GM12878 (cell line): ENCODE measurements at regions not wholly inside any gene's neighbourhood (a gene's known extent, or its start where the extent isn't known, plus 50 kb on each side); places are given as distances from the start of the nearest gene placed in this dataset.

Source experiments
- ATAC-seq: fragments of 200-7000 bp; cut with Tn5 transposase; 3 replicates; pipeline ENCODE4 v1.9.1; 2020; ENCODE audit warnings: mild to moderate bottlenecking, moderate library complexity
- BruUV-seq: library from RNA; stranded (reverse); fragments of 400-500 nt; replicated peaks from 2 replicates; lab custom pipeline; 2021; lab: Mats Ljungman, UMichigan
- CTCF ChIA-PET: fragments of 300-600 bp; sonication (Branson Sonifier 250); formaldehyde crosslinking; extraction: SDS; loops from one replicate; lab custom pipeline; 2021; ENCODE audit warnings: inconsistent platforms; lab: Yijun Ruan, JAX
- POLR2A ChIA-PET: fragments of 350-600 bp; formaldehyde crosslinking; extraction: SDS; loops from one replicate; lab custom pipeline; 2021; ENCODE audit warnings: inconsistent platforms; lab: Charles Lee
- RAD21 ChIA-PET: fragments of 300-600 bp; sonication (Branson Sonifier 250); formaldehyde crosslinking; loops from one replicate; lab custom pipeline; 2023; ENCODE audit warnings: antibody characterized with exemption; ENCODE audit not compliant: unreplicated experiment; lab: Charles Lee
- SMC1A ChIA-PET: fragments of 300-600 bp; sonication (Branson Sonifier 250); formaldehyde crosslinking; loops from one replicate; lab custom pipeline; 2023; ENCODE audit not compliant: unreplicated experiment, uncharacterized antibody; lab: Charles Lee
- DNase-seq: peaks from one replicate; pipeline ENCODE4 v3.0.0-alpha.2; 2011; ENCODE audit warnings: low read depth, low spot score
- FAIRE-seq: peaks from 3 replicates; lab custom pipeline; 2011; peaks lifted over from hg19 to GRCh38; lab: Jason Lieb, UNC
- H2AFZ ChIP-seq: 2 replicates; pipeline ENCODE4 v1.6.0; 2011; ENCODE audit warnings: low read depth, low read length, control low read depth; ENCODE audit not compliant: control insufficient read depth
- H3K27ac ChIP-seq: 2 replicates; pipeline ENCODE4 v1.5.1; 2011; ENCODE audit warnings: control low read depth; ENCODE audit not compliant: control insufficient read depth, insufficient read depth
- H3K27me3 ChIP-seq, 2 experiments: replicated peaks in 1 of 2; 2 replicates each; pipeline versions ENCODE4 v1.6.0 to v1.6.1; 2011; ENCODE audit warnings: low read length in 1 of 2; ENCODE audit not compliant: control insufficient read depth in 2 of 2, insufficient read depth in 2 of 2
- H3K36me3 ChIP-seq, 2 experiments: 2 replicates each; pipeline ENCODE4 v1.5.1; 2011; ENCODE audit warnings: low read length in 1 of 2; ENCODE audit not compliant: control insufficient read depth in 2 of 2, insufficient read depth in 2 of 2
- H3K4me1 ChIP-seq: 2 replicates; pipeline ENCODE4 v1.6.1; 2011; ENCODE audit warnings: mild to moderate bottlenecking, low read length, moderate library complexity, mixed read lengths; ENCODE audit not compliant: control insufficient read depth, insufficient read depth
- H3K4me2 ChIP-seq: 2 replicates; pipeline ENCODE4 v1.6.0; 2011; ENCODE audit warnings: control low read depth; ENCODE audit not compliant: control insufficient read depth, insufficient read depth
- H3K4me3 ChIP-seq: fragments of 200-600 bp; sonication (generic); 2 replicates; pipeline ENCODE4 v1.5.1; 2016
- H3K79me2 ChIP-seq: 2 replicates; pipeline ENCODE4 v1.6.0; 2011; ENCODE audit warnings: low read length; ENCODE audit not compliant: control insufficient read depth, insufficient read depth
- H3K9ac ChIP-seq: 2 replicates; pipeline ENCODE4 v1.8.0; 2011; ENCODE audit warnings: low read length, control low read depth, mixed read lengths; ENCODE audit not compliant: control insufficient read depth, insufficient read depth
- H3K9me3 ChIP-seq: replicated peaks from 3 replicates; pipeline ENCODE4 v1.5.1; 2011; ENCODE audit warnings: mild to moderate bottlenecking, low read length; ENCODE audit not compliant: control insufficient read depth, insufficient read depth
- H4K20me1 ChIP-seq: 2 replicates; pipeline ENCODE4 v1.6.0; 2011; ENCODE audit not compliant: control insufficient read depth, insufficient read depth
- ATF2 ChIP-seq: IDR thresholded peaks from 2 replicates; pipeline ENCODE4 v1.6.1; 2012; ENCODE audit warnings: low read length, inconsistent platforms
- BCL11A ChIP-seq: IDR thresholded peaks from 2 replicates; pipeline ENCODE4 v1.6.1; 2011; ENCODE audit warnings: low read depth, low read length
- BMI1 ChIP-seq: fragments of 450-650 bp; IDR thresholded peaks from 2 replicates; pipeline ENCODE4 v1.6.1; 2016; ENCODE audit warnings: mild to moderate bottlenecking, moderate library complexity, borderline replicate concordance
- CBFB ChIP-seq: IDR thresholded peaks from 2 replicates; pipeline ENCODE4 v1.6.1; 2016; ENCODE audit warnings: antibody characterized with exemption, low read depth
- IKZF1 ChIP-seq: fragments of 450-650 bp; conservative IDR thresholded peaks from 2 replicates; pipeline ENCODE4 v1.6.1; 2017; ENCODE audit warnings: antibody characterized with exemption, mild to moderate bottlenecking
- KDM1A ChIP-seq: fragments of 200-600 bp; sonication (generic); IDR thresholded peaks from 2 replicates; pipeline ENCODE4 v1.6.1; 2016; ENCODE audit warnings: borderline replicate concordance
- MYC ChIP-seq: IDR thresholded peaks from 2 replicates; pipeline ENCODE4 v1.6.1; 2011; ENCODE audit warnings: mild to moderate bottlenecking, low read length, moderate library complexity, inconsistent platforms; ENCODE audit not compliant: insufficient read depth, insufficient replicate concordance, insufficient read length, severe bottlenecking
- NFYA ChIP-seq: IDR thresholded peaks from 2 replicates; pipeline ENCODE4 v1.6.1; 2011; ENCODE audit warnings: low read depth, mild to moderate bottlenecking, low read length, improper control_type of control experiment, borderline replicate concordance
- PRDM15 ChIP-seq: fragments of 450-650 bp; formaldehyde crosslinking; IDR thresholded peaks from 2 replicates; pipeline ENCODE4 v1.4.0; 2020; ENCODE audit warnings: mild to moderate bottlenecking, moderate library complexity
- RUNX3 ChIP-seq: IDR thresholded peaks from 2 replicates; pipeline ENCODE4 v1.6.1; 2012; ENCODE audit warnings: low read length, inconsistent platforms
- SKIL ChIP-seq: fragments of 450-650 bp; IDR thresholded peaks from 2 replicates; pipeline ENCODE4 v1.6.1; 2017; ENCODE audit warnings: mild to moderate bottlenecking, low read depth, inconsistent platforms; ENCODE audit not compliant: poor library complexity, severe bottlenecking
- SMAD5 ChIP-seq: IDR thresholded peaks from 2 replicates; pipeline ENCODE4 v1.6.1; 2016; ENCODE audit warnings: antibody characterized with exemption, low read depth
- SMARCA5 ChIP-seq: fragments of 450-650 bp; IDR thresholded peaks from 2 replicates; pipeline ENCODE4 v1.6.1; 2017; ENCODE audit warnings: mild to moderate bottlenecking
- SRF ChIP-seq, 2 experiments: IDR thresholded peaks; 2 replicates each; pipeline ENCODE4 v1.6.1; 2011; ENCODE audit warnings: low read depth in 2 of 2, low read length in 2 of 2, mild to moderate bottlenecking in 1 of 2, moderate library complexity in 1 of 2
- SUPT20H ChIP-seq: IDR thresholded peaks from 2 replicates; pipeline ENCODE4 v1.6.1; 2011; ENCODE audit warnings: low read depth, mild to moderate bottlenecking, low read length, moderate library complexity, borderline replicate concordance; ENCODE audit not compliant: control insufficient read depth
- TCF3 ChIP-seq: IDR thresholded peaks from 2 replicates; pipeline ENCODE4 v1.6.1; 2012; ENCODE audit warnings: low read depth, mild to moderate bottlenecking, low read length, borderline replicate concordance; ENCODE audit not compliant: insufficient read depth
- ZBED1 ChIP-seq: IDR thresholded peaks from 2 replicates; pipeline ENCODE4 v1.6.1; 2016; ENCODE audit warnings: borderline replicate concordance
- ZZZ3 ChIP-seq: IDR thresholded peaks from 2 replicates; pipeline ENCODE4 v1.6.1; 2011; ENCODE audit warnings: low read depth; ENCODE audit not compliant: control insufficient read depth, insufficient read length
- WGBS: methylation state at CpG from one replicate; pipeline ENCODE4 v1.1.6; 2016; ENCODE audit warnings: low lambda C conversion rate; ENCODE audit not compliant: insufficient replicate concordance, insufficient coverage; ENCODE audit errors: missing lambda C conversion rate; 5-methylcytosine and 5-hydroxymethylcytosine counted together
- in situ Hi-C: fragments of 300-500 bp; cut with MboI; formaldehyde crosslinking; loops from 9 replicates; pipeline ENCODE4 v1.14.3; 2018; ENCODE audit warnings: mixed read lengths
- intact Hi-C: fragments of 100-400 bp; cut with micrococcal nuclease; formaldehyde crosslinking; loops from one replicate; pipeline ENCODE4 v1.14.2; 2022; ENCODE audit not compliant: unreplicated experiment

- SMC1A ChIA-PET, result no interaction called here
- CTCF ChIA-PET, result no interaction called here
- in situ Hi-C loops (no loop called here), intact Hi-C loops (no loop called here)
- Histone ChIP-seq H2AFZ (no peak overlapping the region), H3K79me2 (no peaks in the 10 kb centered on the region), H3K4me2 (no peak overlapping the region), H4K20me1 (no peaks in the 10 kb centered on the region), H3K36me3 (no peaks in the 10 kb centered on the region), H3K4me1 (no peaks in the 10 kb centered on the region), H3K27me3 (no peaks in the 10 kb centered on the region; a peak in 2 of 4 replicates), H3K4me3 (no peak overlapping the region), H3K27ac (no peak overlapping the region), H3K9me3 (no peaks in the 10 kb centered on the region), H3K9ac (no peak overlapping the region)
- WGBS, result 14% methylated on average over 6 of the region's 6 CpGs
- RAD21 ChIA-PET, result no interaction called here
- no TSS peak for BruUV-seq
- no peak for FAIRE-seq
- POLR2A ChIA-PET, result no interaction called here
- DNase-seq, result no peak
- no peak for ATAC-seq
- TF ChIP-seq ATF2 (no peak), PRDM15 (no peak), MYC (no peak), BCL11A (no peak), NFYA (no peak), SMARCA5 (no peak), IKZF1 (no peak), RUNX3 (no peak), ZZZ3 (no peak), SRF (IDR thresholded peaks at IDR 0.05; ENCODE audit: low read depth in 2 of 2, low read length in 2 of 2) (no peak), KDM1A (no peak), ZBED1 (no peak), SKIL (no peak), SMAD5 (no peak), BMI1 (no peak), CBFB (no peak), SUPT20H (no peak), TCF3 (no peak)
Measured at GRCh38 chr21:35510957-35511695, 462.0 kb upstream of the RUNX1 start.
